ENCODE measurements at regions not wholly inside any gene's neighbourhood (a gene's known extent, or its start where the extent isn't known, plus 50 kb on each side); places are given as distances from the start of the nearest gene placed in this dataset.

DNA sequence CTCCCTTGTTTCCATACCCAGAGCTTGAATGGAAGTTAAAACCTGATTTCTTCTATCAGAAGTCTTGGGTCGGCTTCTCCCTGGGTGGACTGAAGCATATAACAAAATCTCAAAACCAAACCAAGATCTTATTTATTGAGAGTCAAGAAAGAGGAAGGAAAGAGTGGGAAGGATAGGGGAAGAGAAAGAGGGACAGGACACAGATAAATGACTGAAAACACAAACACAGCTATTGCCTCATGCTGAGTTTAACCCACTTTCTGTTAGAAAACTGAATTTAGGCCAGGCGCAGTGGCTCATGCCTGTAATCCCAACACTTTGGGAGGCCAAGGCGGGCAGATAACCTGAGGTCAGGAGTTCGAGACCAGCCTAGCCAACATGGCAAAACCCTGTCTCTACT lies 92.9 kb downstream of the PALM2AKAP2 start:
- no peak for DNase-seq (ENCODE audit: low spot score)
- no peaks in the 10 kb centered on the region for H3K27me3 ChIP-seq (ENCODE audit: control insufficient read depth in 1 of 2, insufficient read depth in 2 of 2, low read length in 2 of 2)
- H3K4me1 ChIP-seq (ENCODE audit: insufficient read depth, low read length), result no peaks in the 10 kb centered on the region
- no peaks in the 10 kb centered on the region for H3K36me3 ChIP-seq (replicated peaks in 1 of 2; ENCODE audit: control insufficient read depth in 1 of 2, insufficient read depth in 2 of 2, low read length in 2 of 2)
- no peaks in the 10 kb centered on the region for H3K9me3 ChIP-seq (ENCODE audit: low read length)
- no peak for FAIRE-seq
- 53% methylated on average over 4 of the region's 4 CpGs for WGBS (ENCODE audit: low lambda C conversion rate)
- intact Hi-C loops (cut with micrococcal nuclease; ENCODE audit: unreplicated experiment) (no loop called here), in situ Hi-C loops (cut with HindIII; ENCODE audit: extremely low pct_ligation_motif_present, low pct_unique_long_range_greater_than_20kb) (no loop called here)
- no TSS peak for BruUV-seq (replicated peaks)
- ChIA-PET CTCF (ENCODE audit: low intra/inter-chr PET ratio, low total read pairs) (no interaction called here), POLR2A (no interaction called here)
- no peaks in the 10 kb centered on the region for H3K79me2 ChIP-seq (ENCODE audit: insufficient read depth, low read length)
- no peak for ATAC-seq
- no peak overlapping the region for H3K4me3 ChIP-seq (replicated peaks in 1 of 3; ENCODE audit: insufficient read depth in 1 of 3, low read depth in 2 of 3, low read length in 3 of 3)
- H3K27ac ChIP-seq (ENCODE audit: extremely low read length, insufficient read depth, low read length), result no peak overlapping the region
- H3K4me2 ChIP-seq (ENCODE audit: low read depth, low read length), result no peak overlapping the region
- H4K20me1 ChIP-seq (ENCODE audit: insufficient read depth, low read length), result no peaks in the 10 kb centered on the region
- no peak overlapping the region for H2AFZ ChIP-seq (ENCODE audit: low read length)
- H3K9ac ChIP-seq (ENCODE audit: insufficient read depth, low read depth, low read length), result no peak overlapping the region
- TF ChIP-seq ZNF180 (CRISPR knock-in tag; IDR thresholded peaks at IDR 0.05; ENCODE audit: borderline replicate concordance, low read depth) (no peak), ZNF12 (CRISPR knock-in tag; IDR thresholded peaks at IDR 0.05) (no peak), MXD4 (CRISPR knock-in tag; IDR thresholded peaks at IDR 0.05) (no peak), ZBTB42 (CRISPR knock-in tag; IDR thresholded peaks at IDR 0.05) (no peak), ZNF234 (CRISPR knock-in tag; conservative IDR thresholded peaks at IDR 0.05) (no peak), HMGA1 (CRISPR knock-in tag; conservative IDR thresholded peaks at IDR 0.05) (no peak), PAF1 (CRISPR knock-in tag; IDR thresholded peaks at IDR 0.05) (no peak), SALL2 (CRISPR knock-in tag; IDR thresholded peaks at IDR 0.05) (no peak)

DNA sequence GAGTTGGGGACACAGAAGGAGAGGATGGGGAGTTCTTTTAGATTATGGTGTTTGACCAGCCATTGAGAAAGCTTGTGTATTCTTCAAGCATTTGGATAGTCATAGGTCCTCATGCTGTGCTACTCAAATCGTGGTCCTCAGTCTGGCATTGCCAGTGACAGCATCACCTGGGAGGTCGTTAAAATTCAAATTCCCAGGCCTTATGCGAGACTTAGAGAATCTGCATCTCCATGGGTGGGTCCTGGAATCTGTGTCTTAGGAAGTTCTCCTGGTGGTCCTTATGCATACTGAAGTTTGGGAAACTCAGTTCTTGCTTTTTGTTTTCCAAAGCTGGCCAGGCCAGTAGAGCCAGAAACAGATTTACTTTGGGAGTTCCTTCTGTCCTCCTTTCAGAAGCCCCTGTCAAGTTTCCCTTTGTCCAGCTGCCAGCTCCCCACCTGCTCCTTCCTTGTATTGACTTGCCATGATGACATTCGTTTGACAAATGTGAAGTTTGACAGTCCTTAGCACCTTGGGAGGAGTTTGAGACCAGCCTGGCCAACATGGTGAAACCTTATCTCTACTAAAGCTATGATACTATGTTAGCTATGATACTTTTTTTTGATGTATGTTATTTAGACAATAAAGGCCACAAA lies 95.6 kb downstream of the PALM2AKAP2 start:
- no peaks in the 10 kb centered on the region for H3K27me3 ChIP-seq (ENCODE audit: control insufficient read depth in 1 of 2, insufficient read depth in 2 of 2, low read length in 2 of 2)
- no peak overlapping the region for H3K4me3 ChIP-seq (replicated peaks in 1 of 3; ENCODE audit: insufficient read depth in 1 of 3, low read depth in 2 of 3, low read length in 3 of 3)
- H3K79me2 ChIP-seq (ENCODE audit: insufficient read depth, low read length), result no peaks in the 10 kb centered on the region
- no TSS peak for BruUV-seq (replicated peaks)
- no peak overlapping the region for H3K4me2 ChIP-seq (ENCODE audit: low read depth, low read length)
- H4K20me1 ChIP-seq (ENCODE audit: insufficient read depth, low read length), result no peaks in the 10 kb centered on the region
- H3K4me1 ChIP-seq (ENCODE audit: insufficient read depth, low read length), result no peaks in the 10 kb centered on the region
- 37% methylated on average over 3 of the region's 4 CpGs for WGBS (ENCODE audit: low lambda C conversion rate)
- ATAC-seq (no peak), FAIRE-seq (no peak), DNase-seq (ENCODE audit: low spot score) (no peak)
- no peak overlapping the region for H3K27ac ChIP-seq (ENCODE audit: extremely low read length, insufficient read depth, low read length)
- no peak overlapping the region for H2AFZ ChIP-seq (ENCODE audit: low read length)
- no peak overlapping the region for H3K9ac ChIP-seq (ENCODE audit: insufficient read depth, low read depth, low read length)
- H3K9me3 ChIP-seq (ENCODE audit: low read length), result no peaks in the 10 kb centered on the region
- H3K36me3 ChIP-seq (replicated peaks in 1 of 2; ENCODE audit: control insufficient read depth in 1 of 2, insufficient read depth in 2 of 2, low read length in 2 of 2), result no peaks in the 10 kb centered on the region
- ChIA-PET POLR2A (no interaction called here), CTCF (ENCODE audit: low intra/inter-chr PET ratio, low total read pairs) (no interaction called here)
- in situ Hi-C loops (cut with HindIII; ENCODE audit: extremely low pct_ligation_motif_present, low pct_unique_long_range_greater_than_20kb) (no loop called here), intact Hi-C loops (cut with micrococcal nuclease; ENCODE audit: unreplicated experiment) (no loop called here)
- TF ChIP-seq SRSF1 (optimal IDR thresholded peaks at IDR 0.05; ENCODE audit: low read depth, low read length) (no peak), CBX1 (IDR thresholded peaks at IDR 0.05; ENCODE audit: low read depth) (no peak), ZFY (CRISPR knock-in tag; IDR thresholded peaks at IDR 0.05) (no peak), ZKSCAN5 (CRISPR knock-in tag; IDR thresholded peaks at IDR 0.05) (no peak), ZNF720 (CRISPR knock-in tag; IDR thresholded peaks at IDR 0.05) (no peak), ZFP1 (CRISPR knock-in tag; IDR thresholded peaks at IDR 0.05) (no peak), MIXL1 (CRISPR knock-in tag; IDR thresholded peaks at IDR 0.05) (no peak), HIVEP1 (CRISPR knock-in tag; IDR thresholded peaks at IDR 0.05) (no peak), ZNF569 (CRISPR knock-in tag; IDR thresholded peaks at IDR 0.05; ENCODE audit: borderline replicate concordance) (no peak), AKAP8 (CRISPR knock-in tag; IDR thresholded peaks at IDR 0.05) (no peak), ZNF501 (CRISPR knock-in tag; IDR thresholded peaks at IDR 0.05) (no peak), ZNF883 (CRISPR knock-in tag; IDR thresholded peaks at IDR 0.05; ENCODE audit: not compliant biosample characterization) (no peak), SIN3A (IDR thresholded peaks at IDR 0.05; ENCODE audit: borderline replicate concordance, low read depth, low read length) (no peak)
- TF ChIP-seq, protein P1, sequence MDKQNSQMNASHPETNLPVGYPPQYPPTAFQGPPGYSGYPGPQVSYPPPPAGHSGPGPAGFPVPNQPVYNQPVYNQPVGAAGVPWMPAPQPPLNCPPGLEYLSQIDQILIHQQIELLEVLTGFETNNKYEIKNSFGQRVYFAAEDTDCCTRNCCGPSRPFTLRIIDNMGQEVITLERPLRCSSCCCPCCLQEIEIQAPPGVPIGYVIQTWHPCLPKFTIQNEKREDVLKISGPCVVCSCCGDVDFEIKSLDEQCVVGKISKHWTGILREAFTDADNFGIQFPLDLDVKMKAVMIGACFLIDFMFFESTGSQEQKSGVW (CRISPR knock-in tag; IDR thresholded peaks at IDR 0.05; ENCODE audit: borderline replicate concordance), result no peak
